GM19025 (cell line): ENCODE measurements at regions not wholly inside any gene's neighbourhood (a gene's known extent, or its start where the extent isn't known, plus 50 kb on each side); places are given as distances from the start of the nearest gene placed in this dataset.
"Not testable (repeated sequence)": the region's sequence is repeated elsewhere in the genome, so short reads cannot be mapped to it uniquely, and the experiment has no call there.

Experiments
- ATAC-seq: cut with Tn5 transposase; IDR thresholded peaks from one replicate; pipeline ENCODE4 v1.9.1; 2021; ENCODE audit warnings: mild to moderate bottlenecking, low read depth, moderate library complexity; ENCODE audit not compliant: unreplicated experiment

DNA sequence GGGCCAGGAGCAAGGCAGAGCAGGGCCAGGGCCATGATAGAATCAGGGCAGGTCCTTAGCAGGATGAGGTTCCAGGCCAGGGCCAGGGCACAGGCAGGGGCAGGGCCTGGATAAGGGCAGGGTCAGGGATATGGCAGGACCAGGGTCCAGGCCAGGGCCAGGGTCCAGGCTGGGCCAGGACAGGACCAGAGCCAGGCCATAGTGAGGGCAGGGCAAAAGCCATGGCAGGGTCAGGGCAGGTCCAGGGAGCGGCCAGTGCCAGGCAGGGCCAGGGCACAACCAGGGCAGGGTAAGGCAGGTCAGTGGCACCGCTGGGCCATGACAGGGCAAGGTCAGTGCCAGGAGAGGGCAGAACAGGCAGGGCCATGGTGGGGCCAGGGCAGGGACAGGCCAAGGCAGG lies 152.2 kb downstream of the LIPI start:
- no peak for ATAC-seq

DNA sequence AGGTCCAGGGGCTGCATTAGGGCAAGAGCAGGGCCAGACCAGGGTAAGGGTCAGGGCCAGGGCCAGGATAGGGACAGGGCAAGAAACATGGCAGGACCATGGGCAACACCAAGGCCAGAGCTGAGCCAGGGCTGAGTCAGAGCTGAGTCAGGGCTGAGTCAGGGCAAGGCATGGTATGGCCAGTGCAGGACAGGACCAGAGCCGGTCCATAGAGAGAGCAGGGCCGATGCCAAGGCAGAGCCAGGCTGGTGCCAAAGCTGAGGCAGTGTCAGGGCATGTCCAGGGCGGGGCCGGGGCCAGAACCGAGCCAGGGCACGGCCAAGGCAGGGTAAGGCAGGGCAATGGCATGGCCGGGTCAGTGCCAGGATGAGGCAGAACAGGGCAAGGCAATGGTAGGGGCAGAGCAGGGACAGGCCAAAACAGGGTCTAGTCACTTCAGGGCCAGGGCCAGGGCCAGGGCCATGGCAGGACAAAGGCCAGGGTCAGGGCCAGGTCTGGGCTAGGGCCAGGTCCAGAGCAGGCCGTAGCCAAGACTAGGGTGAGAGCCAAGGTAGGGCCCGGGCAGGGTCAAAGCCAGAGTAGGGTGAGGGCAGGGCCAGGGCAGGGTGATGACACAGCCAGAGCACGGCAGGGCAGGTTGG lies 152.8 kb downstream of the LIPI start:
- ATAC-seq: not testable (repeated sequence)

- no peak for ATAC-seq
These were observed 153.4 kb downstream of the LIPI start for GRCh38 chr21:14057313-14057712.

DNA sequence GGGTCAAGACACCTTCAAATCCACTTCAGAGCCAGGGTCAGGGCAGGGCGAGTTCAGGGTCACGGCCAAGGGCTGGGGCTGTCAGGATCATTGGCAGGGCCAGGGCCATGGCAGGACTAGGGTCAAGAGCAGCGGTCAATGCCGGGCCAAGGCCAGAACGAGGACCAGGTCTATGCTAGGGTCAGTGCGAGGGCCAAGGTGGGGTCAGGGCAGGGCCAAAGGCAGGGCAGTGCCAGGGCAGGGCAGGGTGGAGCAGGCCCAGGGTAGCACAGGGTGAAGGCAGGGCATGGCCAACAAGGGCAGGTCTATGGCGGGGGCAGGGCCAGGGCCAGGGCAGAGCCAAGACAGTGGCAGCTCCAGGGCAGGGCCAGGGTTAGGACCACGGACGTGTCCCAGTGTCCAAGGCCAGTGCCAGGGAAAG lies 154.0 kb downstream of the LIPI start:
- ATAC-seq: no peak

DNA sequence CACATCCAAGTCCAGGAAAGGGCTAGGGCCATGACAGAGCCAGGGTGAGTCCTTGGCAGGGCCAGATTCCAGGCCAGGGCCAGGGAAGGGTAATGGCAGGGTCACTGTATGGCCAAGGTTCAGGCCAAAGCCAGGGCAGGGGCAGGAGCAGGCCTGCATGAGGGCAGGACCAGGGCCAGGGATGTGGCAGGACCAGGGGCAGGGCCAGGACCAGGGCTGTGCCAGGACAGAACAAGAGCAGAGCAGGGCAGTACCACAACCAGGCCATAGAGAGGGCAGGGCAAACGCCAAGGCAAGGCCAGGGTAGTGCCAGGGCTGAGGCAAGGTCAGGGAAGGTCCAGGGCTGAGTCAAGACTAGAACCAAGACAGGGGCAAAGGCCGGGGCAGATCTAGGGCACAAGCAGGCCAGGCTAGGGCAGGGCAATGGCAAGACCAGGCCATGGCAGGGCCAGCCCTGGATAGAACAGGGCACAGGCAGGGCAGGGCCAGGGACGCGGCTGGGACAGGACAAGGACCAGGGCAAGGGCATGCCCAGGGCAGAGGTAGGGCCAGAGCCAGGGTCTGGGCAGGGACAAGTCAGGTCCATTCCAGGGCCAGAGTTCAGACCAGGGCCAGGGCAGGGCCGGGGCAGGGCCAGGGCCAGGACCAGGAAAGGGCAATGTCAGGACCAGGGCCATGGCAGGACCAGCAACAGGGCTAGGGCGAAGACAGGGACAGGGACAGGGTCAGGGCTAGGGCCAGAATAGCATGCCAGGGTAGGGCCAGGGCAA lies 154.8 kb downstream of the LIPI start:
- not testable (repeated sequence) for ATAC-seq

DNA sequence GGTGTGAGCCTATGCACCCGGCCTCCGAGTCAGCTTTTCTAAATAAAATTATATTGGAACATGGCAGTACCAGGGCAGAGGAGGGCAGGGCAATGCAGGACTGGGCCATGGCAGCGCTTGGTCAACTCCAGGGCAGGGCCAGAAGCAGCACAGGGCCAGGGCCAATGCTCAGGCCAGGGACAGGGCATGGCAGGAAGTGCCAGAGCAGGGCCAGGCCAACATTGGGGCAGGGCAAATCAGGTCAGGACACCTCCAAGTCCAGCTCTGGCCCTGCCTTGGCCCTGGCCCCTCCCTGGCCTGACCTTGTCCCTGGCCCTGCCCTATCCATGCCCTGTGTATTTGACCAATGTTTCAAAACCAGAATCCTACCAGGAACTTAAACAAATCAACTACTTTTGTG lies 156.1 kb downstream of the LIPI start:
- no peak for ATAC-seq

DNA sequence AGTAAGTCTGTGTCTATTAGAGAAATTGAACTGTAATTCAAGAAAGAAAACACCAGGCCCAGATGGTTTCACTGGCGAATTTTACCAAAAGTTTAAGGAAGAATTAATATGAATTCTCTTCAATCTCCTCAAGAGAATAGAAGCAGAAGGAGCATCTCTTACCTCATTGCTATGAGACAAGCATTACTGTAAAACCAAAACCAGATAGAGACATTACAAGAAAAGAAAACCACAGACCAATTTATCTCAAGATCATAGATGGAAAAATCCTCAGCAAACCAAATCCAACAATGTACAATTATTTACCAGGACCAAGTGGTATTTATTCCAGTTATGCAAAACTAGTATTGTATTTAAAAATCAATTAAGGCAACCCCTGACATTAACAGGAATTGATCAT lies 160.6 kb downstream of the LIPI start:
- no peak for ATAC-seq

DNA sequence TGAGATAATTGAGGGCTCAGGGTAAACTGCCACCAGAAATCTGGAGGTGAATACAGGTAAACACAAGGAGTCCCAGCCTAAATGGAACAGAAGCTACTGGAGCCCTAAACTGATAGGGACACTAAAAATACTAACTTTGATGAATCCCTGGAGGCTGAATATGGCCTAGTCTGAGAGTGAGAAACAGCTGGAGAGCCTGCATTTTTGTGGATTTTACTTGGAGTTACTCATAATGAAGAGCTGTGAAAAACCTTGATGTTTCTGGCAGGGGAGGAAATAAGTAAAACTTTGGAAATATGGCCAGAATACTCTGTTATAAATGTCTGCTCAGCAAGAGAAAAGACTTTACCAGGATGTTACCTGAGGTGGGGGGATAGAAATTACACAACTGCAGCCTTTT lies 164.4 kb downstream of the LIPI start:
- ATAC-seq: no peak

DNA sequence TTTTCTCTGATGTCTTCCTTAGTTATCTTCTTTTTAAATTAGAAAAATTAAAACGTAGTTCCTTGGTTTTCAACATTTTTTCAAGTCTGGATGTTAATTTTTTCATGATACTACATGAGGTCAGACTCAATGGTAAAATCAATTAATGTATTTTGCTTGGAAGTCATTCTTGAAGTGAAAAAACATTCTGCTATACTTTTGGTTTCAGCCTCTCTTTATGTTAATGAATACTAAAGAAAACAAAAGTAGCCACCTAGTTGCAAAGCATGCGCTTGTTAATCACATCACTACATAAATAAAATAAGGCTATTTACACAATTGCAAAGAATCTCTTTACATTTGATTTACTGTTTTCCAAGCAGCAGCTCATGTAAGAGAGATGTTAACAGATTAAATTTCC lies 170.4 kb downstream of the LIPI start:
- ATAC-seq: no peak

GRCh38 chr21:14028619-14029018 lies 182.1 kb downstream of the LIPI start:
- not testable (repeated sequence) for ATAC-seq

DNA sequence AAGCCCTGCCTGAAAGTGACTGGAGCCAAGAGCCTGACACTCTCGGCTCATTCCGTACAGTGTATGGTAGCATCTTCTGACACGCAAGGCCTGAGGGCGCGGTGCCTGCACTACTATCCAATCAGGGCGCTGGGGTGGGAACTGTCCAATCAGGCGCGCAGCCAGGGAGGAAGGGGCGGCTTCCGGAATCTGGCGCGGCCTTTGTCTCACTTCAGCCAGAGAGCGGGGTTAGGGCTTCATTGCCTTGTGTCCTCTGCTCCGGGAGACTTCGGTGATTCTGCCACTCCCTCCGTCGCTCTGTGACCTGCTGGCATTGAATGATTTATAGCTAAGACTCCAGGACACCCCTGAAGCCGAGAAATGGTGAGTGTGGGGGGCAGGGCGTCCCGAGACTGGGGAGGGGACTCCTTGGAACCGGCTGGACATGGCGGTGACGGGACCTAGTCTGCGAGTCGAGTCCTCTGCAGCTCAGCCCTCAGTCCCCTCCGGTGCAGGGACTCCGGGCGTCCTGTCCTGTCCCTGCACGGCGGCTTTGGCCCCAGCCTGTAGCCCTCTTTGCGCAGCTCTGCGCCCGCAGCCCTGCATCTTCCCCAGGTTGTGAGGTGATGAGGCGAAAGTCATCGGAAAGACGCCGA lies 183.4 kb downstream of the LIPI start:
- ATAC-seq: peak; percentile 100

GRCh38 chr21:14020108-14020507 lies 190.6 kb downstream of the LIPI start:
- not testable (repeated sequence) for ATAC-seq

DNA sequence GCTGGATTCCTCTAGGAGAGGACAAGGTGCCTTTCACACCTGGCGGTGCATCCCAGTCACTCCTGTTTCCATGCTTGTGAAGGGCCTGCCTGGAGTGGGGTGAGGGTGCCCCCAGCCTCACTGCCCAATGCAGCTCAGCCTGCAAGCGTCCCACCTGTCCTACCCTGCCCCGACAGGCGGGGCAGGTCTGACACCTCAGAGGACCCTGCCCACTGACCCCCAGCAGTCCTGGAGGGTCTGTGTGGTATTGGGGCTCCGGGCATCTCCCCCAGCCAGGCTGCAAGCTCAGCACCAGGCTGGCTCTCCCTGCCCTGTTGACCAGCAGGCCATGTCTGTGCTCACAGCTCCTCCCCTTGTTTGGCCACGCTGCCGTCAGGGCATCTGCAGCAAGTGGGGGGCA lies 194.9 kb downstream of the LIPI start:
- not testable (repeated sequence) for ATAC-seq

DNA sequence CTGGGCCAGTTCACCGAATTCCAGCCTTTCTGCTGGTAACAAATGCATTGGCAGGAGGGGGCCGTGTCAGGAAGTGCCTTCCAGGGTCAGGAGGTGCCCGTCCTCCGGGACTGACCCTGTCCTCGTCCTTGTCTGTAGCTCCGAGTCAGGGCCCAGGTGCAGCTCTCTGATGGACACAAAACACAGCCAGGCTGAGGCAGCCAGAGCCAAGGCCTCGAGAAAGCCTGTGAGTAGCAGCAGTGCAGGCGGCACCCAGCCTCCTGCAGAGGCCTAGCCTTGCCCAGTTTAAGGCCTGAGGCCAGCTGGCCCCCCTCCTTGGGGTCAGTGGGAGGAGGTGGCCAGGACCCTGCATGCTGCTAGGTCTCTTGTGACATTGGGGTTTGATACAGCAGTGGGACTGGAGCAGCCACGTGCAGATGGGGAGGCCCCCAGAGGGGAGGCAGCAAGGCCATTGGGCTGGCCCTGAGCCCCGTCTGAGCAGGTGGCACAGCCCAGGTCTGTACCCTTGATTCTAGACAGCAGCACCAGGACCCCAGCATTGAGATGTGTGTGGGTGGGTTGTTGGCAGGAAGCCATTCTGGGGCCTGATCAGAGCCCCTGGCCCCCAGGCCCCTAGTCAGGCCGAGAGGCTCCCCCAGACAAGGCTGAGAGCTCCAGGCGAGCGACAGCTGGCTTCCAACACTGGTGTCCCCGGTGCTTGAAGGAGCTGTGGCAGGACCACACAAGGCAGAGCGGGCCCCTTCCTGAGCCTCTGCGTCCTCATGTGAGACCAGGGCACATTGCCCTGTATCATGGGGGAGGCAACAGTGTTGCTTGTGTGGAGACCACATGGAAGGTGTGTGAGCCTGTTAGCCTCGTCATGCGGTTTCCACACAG lies 196.9 kb downstream of the LIPI start:
- ATAC-seq: not testable (repeated sequence)

GRCh38 chr21:14013056-14013603 lies 197.6 kb downstream of the LIPI start:
- no peak for ATAC-seq

- no peak for ATAC-seq
These were observed 198.3 kb downstream of the LIPI start for GRCh38 chr21:14012409-14012808.

DNA sequence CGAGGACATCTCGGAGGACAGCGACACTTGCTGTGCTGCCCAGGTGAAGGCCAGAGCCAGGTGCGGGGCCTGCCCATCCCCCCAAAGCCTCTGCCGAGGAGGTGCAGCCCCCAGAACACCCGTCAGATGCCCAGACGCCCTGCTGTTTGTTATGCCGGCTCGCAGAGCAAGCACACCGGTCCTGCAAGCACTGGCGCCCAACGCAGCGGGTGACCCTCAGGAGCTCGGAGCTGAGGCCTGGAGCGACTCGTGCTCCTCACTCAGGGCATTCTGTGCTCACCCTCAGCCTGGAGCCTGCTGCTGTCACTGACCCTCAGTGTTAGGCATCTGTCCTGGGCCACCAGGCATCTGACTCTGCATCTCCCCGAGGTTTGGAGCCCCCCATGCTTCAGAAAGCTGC lies 199.0 kb downstream of the LIPI start:
- not testable (repeated sequence) for ATAC-seq

- not testable (repeated sequence) for ATAC-seq
These were observed 199.6 kb downstream of the LIPI start for GRCh38 chr21:14011149-14011548.

GRCh38 chr21:14010729-14011128 lies 200.0 kb downstream of the LIPI start:
- ATAC-seq: no peak

DNA sequence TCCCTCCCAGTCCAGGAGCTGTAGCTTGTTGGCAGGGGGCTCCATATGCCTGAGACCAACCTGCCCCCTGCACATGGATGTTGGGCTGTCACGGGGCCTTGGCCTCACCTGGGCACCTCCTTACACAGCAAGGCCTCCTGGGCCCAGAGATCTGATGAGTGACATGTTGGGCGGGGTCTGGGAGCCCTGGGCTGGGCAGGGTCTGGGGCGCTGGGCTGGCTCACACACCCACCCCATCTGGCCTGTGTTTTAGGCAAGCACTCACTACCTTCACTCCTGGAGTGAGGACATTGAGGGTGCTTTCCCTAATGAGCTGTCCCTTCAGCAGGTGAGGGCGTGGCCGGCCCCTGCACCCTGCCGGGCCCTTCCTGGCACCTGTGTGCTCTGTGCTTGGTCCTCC lies 200.8 kb downstream of the LIPI start:
- not testable (repeated sequence) for ATAC-seq
